Fibroblast of villous mesenchyme (primary cell): ENCODE measurements at regions not wholly inside any gene's neighbourhood (a gene's known extent, or its start where the extent isn't known, plus 50 kb on each side); places are given as distances from the start of the nearest gene placed in this dataset.

Source experiments
- DNase-seq: peaks from one replicate; pipeline ENCODE4 v3.0.0-alpha.2; 2010; ENCODE audit warnings: low read depth
- H3K4me3 ChIP-seq: 2 replicates; pipeline ENCODE4 v1.5.1; 2011; ENCODE audit warnings: low read depth, mild to moderate bottlenecking, low read length
- CTCF ChIP-seq: IDR thresholded peaks from 2 replicates; pipeline ENCODE4 v1.5.1; 2012; ENCODE audit warnings: low read depth, mild to moderate bottlenecking, low read length; ENCODE audit not compliant: insufficient read depth

- no peak overlapping the region for H3K4me3 ChIP-seq
- TF ChIP-seq CTCF = no peak
- no peak for DNase-seq
Measured at GRCh38 chr7:118731854-118732253, 507.4 kb downstream of the ANKRD7 start.

- TF ChIP-seq CTCF = no peak
- DNase-seq = no peak
- H3K4me3 ChIP-seq = no peak overlapping the region
Measured at GRCh38 chr7:118734541-118734940, 510.0 kb downstream of the ANKRD7 start.

- DNase-seq = no peak
- TF ChIP-seq CTCF = no peak
Measured at GRCh38 chr7:118735441-118735840, 510.9 kb downstream of the ANKRD7 start.

GRCh38 chr7:118737935-118738334 is 513.4 kb downstream of the ANKRD7 start:
- H3K4me3 ChIP-seq = no peak overlapping the region

More at GRCh38 chr7:118735441-118735840, 510.9 kb downstream of the ANKRD7 start:
- H3K4me3 ChIP-seq = no peak overlapping the region

GRCh38 chr7:118745927-118746326 is 521.4 kb downstream of the ANKRD7 start:
- H3K4me3 ChIP-seq = no peak overlapping the region
- TF ChIP-seq CTCF = no peak
- no peak for DNase-seq

More at GRCh38 chr7:118737935-118738334, 513.4 kb downstream of the ANKRD7 start:
- no peak for DNase-seq
- TF ChIP-seq CTCF = no peak

GRCh38 chr7:118747473-118747872 is 523.0 kb downstream of the ANKRD7 start:
- DNase-seq = no peak
- TF ChIP-seq CTCF = no peak
- no peak overlapping the region for H3K4me3 ChIP-seq

- no peak overlapping the region for H3K4me3 ChIP-seq
- TF ChIP-seq CTCF = no peak
- no peak for DNase-seq
Measured at GRCh38 chr7:118753479-118753878, 529.0 kb downstream of the ANKRD7 start.
